Loucy (cell line): ENCODE measurements at regions not wholly inside any gene's neighbourhood (a gene's known extent, or its start where the extent isn't known, plus 50 kb on each side); places are given as distances from the start of the nearest gene placed in this dataset.

Experiments
- CTCF ChIP-seq: fragments of 200-600 bp; sonication (generic); conservative IDR thresholded peaks from 2 replicates; pipeline ENCODE4 v1.5.1; 2014; ENCODE audit warnings: mild to moderate bottlenecking, antibody characterized with exemption, low read length
- EZH2phosphoT487 ChIP-seq: fragments of 200-600 bp; IDR thresholded peaks from 2 replicates; pipeline ENCODE4 v1.6.1; 2018; ENCODE audit warnings: antibody characterized with exemption, mild to moderate bottlenecking, moderate library complexity, borderline replicate concordance

- TF ChIP-seq CTCF (no peak), EZH2phosphoT487 (no peak)
These were observed 336.5 kb downstream of the MEIS1 start for GRCh38 chr2:66771359-66771976.
